ENCODE measurements at regions not wholly inside any gene's neighbourhood (a gene's known extent, or its start where the extent isn't known, plus 50 kb on each side); places are given as distances from the start of the nearest gene placed in this dataset.
"Not testable (repeated sequence)": the region's sequence is repeated elsewhere in the genome, so short reads cannot be mapped to it uniquely, and the experiment has no call there.

DNA sequence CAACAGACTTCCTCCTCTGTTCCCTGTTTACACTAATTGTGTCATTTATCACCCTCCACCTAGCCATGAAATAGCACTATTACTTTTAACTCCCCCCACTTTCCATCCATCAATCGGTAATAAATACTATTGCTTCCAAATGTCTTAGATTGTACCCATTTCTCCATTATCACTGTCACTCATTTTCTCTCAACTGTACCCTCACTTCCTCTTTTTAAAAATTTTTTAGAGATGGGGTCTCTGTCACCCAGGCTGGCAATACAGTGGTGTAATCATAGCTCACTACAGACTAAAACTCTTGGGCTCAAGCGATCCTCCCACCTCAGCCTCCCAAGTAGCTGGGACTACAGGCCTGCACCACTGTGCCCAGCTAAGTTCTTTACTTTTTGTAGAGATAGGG is 123.5 kb upstream of the EGR2 start:
- H3K9me3 ChIP-seq (ENCODE audit: low read length), result no peaks in the 10 kb centered on the region
- no peak overlapping the region for H3K4me3 ChIP-seq (ENCODE audit: low read length)
- no peaks in the 10 kb centered on the region for H3K27me3 ChIP-seq (ENCODE audit: insufficient read depth, low read length)
- no peak overlapping the region for H2AFZ ChIP-seq (ENCODE audit: low read depth, low read length)
- H3K36me3 ChIP-seq (ENCODE audit: insufficient read depth, low read length), result no peaks in the 10 kb centered on the region
- H3K4me1 ChIP-seq (ENCODE audit: insufficient read depth, low read length), result no peaks in the 10 kb centered on the region

DNA sequence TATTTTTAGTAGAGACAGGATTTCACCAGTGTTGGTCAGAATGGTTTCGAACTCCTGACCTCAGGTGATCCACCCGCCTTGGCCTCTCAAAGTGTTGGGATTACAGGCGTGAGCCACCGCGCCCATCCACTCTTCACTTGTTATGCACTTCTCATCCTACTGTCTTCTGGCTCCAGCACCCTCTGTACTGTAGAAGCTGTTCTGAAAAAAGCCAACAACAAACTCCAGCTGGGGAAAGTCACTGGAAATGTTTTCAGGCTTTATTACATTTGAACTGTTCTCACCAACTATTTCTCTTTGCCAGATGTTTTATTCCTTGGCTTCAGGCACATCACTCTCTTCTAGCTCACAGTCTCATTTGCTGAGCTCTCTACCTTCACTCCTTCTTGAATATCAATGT is 122.5 kb upstream of the EGR2 start:
- Histone ChIP-seq H3K4me1 (ENCODE audit: insufficient read depth, low read length) (no peaks in the 10 kb centered on the region), H3K36me3 (ENCODE audit: insufficient read depth, low read length) (no peaks in the 10 kb centered on the region)

DNA sequence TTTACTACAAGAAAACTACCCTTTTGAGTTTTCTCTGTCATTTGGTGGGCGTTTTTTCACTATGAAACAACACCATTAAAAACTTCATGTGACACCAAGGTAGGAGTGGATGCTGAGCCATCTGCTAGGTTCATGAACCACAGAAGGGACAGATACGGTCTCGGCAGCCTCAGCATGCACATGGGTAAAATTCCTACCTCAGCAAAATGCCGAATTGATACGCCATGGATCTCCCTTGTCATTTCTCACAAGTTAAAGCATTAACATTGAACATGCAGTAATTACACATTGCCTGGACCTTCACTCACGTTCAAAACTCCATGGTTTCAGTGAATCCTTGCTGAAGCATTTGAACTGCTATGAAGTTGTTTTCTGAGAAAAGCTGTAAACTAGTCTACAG is 121.5 kb upstream of the EGR2 start:
- H3K4me3 ChIP-seq (ENCODE audit: low read length), result no peak overlapping the region
- H3K9me3 ChIP-seq (ENCODE audit: low read length), result no peaks in the 10 kb centered on the region
- H3K27me3 ChIP-seq (ENCODE audit: insufficient read depth, low read length), result no peaks in the 10 kb centered on the region
- H3K4me1 ChIP-seq (ENCODE audit: insufficient read depth, low read length), result no peaks in the 10 kb centered on the region
- H2AFZ ChIP-seq (ENCODE audit: low read depth, low read length), result no peak overlapping the region
- H3K36me3 ChIP-seq (ENCODE audit: insufficient read depth, low read length), result no peaks in the 10 kb centered on the region

More for the DNA sequence above, 122.5 kb upstream of the EGR2 start:
- H3K27me3 ChIP-seq (ENCODE audit: insufficient read depth, low read length), result no peaks in the 10 kb centered on the region
- H3K9me3 ChIP-seq (ENCODE audit: low read length), result no peaks in the 10 kb centered on the region
- no peak overlapping the region for H2AFZ ChIP-seq (ENCODE audit: low read depth, low read length)
- H3K4me3 ChIP-seq (ENCODE audit: low read length), result no peak overlapping the region

DNA sequence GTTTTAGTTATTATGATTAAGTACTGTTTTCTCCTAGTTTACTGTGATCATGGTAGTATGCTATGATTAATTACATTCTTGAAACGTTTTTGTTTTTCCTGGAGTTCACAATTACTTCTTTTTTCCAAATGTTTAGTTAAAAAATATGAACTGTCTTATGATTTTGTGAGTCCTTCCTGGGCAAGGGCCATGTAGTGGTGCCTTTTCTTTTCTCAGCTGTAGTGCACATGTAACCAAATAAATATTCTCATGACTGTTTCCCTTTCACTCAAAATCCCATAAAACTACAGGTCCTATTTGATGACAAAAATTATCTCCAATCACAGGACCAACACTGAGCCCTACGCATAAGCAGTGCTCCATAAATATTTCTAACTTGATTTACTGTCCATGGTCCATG is 118.9 kb upstream of the EGR2 start:
- H3K4me1 ChIP-seq (ENCODE audit: insufficient read depth, low read length), result no peaks in the 10 kb centered on the region
- H2AFZ ChIP-seq (ENCODE audit: low read depth, low read length), result no peak overlapping the region
- no peaks in the 10 kb centered on the region for H3K36me3 ChIP-seq (ENCODE audit: insufficient read depth, low read length)
- H3K9me3 ChIP-seq (ENCODE audit: low read length), result no peaks in the 10 kb centered on the region
- H3K27me3 ChIP-seq (ENCODE audit: insufficient read depth, low read length), result no peaks in the 10 kb centered on the region
- H3K4me3 ChIP-seq (ENCODE audit: low read length), result no peak overlapping the region

DNA sequence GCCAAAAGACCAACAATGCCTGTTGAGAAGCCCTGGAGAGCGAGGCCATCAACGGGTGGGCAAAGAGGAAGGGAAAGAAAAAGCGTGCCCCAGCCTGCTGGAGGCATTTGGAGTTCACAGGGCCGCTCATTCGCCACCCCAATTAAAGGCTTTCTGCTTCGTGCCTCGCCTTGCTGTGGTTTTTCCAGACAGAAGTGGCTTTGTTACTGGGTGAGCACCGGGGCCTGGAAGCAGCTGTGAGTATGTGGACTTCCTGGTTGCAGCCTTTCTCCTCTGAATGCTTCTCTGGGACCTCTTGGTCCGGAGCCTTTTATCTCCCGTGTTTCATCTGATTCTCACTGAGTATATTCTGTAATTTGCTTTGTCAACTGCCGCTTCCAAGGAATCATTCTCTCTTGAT is 118.1 kb upstream of the EGR2 start:
- no peak overlapping the region for H2AFZ ChIP-seq (ENCODE audit: low read depth, low read length)
- H3K36me3 ChIP-seq (ENCODE audit: insufficient read depth, low read length), result no peaks in the 10 kb centered on the region
- H3K4me3 ChIP-seq (ENCODE audit: low read length), result no peak overlapping the region
- H3K27me3 ChIP-seq (ENCODE audit: insufficient read depth, low read length), result no peaks in the 10 kb centered on the region
- no peaks in the 10 kb centered on the region for H3K9me3 ChIP-seq (ENCODE audit: low read length)
- H3K4me1 ChIP-seq (ENCODE audit: insufficient read depth, low read length), result no peaks in the 10 kb centered on the region

DNA sequence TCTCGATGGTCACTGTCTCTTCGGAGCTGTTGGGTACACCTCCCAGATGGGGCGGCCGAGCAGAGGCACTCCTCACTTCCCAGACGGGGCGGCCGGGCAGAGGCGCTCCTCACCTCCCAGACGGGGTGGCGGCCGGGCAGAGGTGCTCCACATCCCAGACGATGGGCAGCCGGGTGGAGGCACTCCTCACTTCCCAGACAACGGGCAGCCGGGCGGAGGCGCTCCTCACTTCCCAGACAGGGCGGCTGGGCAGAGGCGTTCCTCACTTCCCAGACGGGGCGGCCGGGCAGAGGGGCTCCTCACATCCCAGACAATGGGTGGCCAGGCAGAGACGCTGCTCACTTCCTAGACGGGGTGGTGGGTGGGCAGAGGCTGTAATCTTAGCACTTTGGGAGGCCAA is 112.6 kb upstream of the EGR2 start:
- H2AFZ ChIP-seq (ENCODE audit: low read depth, low read length); H3K4me3 ChIP-seq (ENCODE audit: low read length); H3K4me1 ChIP-seq (ENCODE audit: insufficient read depth, low read length); H3K36me3 ChIP-seq (ENCODE audit: insufficient read depth, low read length); H3K27me3 ChIP-seq (ENCODE audit: insufficient read depth, low read length); H3K9me3 ChIP-seq (ENCODE audit: low read length): not testable (repeated sequence)

DNA sequence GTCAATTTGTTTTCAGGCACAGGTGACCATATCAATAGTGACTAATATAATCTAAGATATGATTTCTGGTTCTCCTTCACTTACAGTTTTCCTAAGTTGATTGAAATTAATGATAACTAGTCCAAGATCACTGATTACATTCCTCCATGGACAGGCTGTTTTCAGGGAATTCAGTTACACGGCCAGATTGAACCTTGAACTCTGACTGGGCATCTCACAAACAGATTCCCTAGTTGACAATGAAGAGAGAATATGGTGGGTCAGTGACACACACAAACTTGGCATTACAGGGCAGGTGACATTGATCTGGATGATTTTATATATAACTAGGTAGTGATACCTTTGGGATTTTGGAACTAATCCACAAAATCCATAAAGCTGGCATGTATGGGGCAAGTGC is 110.2 kb upstream of the EGR2 start:
- H3K4me3 ChIP-seq (ENCODE audit: low read length), result no peak overlapping the region
- no peaks in the 10 kb centered on the region for H3K9me3 ChIP-seq (ENCODE audit: low read length)
- no peak overlapping the region for H2AFZ ChIP-seq (ENCODE audit: low read depth, low read length)
- no peaks in the 10 kb centered on the region for H3K27me3 ChIP-seq (ENCODE audit: insufficient read depth, low read length)
- H3K36me3 ChIP-seq (ENCODE audit: insufficient read depth, low read length), result no peaks in the 10 kb centered on the region
- H3K4me1 ChIP-seq (ENCODE audit: insufficient read depth, low read length), result no peaks in the 10 kb centered on the region

DNA sequence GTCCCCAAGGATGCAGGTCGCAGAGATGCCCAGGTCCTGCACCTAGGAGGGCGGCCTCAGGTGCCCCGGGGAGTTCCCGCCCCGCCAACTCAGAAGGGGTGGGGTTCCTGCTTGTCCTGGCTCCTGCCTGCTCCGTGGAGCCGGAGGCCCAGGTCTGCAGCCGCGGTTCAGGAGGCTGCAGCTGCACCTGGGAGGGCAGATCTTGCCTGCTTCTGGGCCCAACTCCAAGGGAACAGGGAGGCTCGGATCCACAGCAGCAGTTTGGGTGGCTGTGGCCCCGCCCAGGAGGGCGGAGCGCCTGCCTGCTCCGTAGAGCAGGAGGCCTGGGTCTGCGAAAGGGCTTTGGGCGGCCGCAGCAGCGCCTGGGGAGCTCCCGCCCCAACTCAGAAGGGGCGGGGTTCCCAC is 108.2 kb upstream of the EGR2 start:
- no peaks in the 10 kb centered on the region for H3K27me3 ChIP-seq (ENCODE audit: insufficient read depth, low read length)
- H3K4me1 ChIP-seq (ENCODE audit: insufficient read depth, low read length), result no peaks in the 10 kb centered on the region
- no peaks in the 10 kb centered on the region for H3K9me3 ChIP-seq (ENCODE audit: low read length)
- H2AFZ ChIP-seq (ENCODE audit: low read depth, low read length), result no peak overlapping the region
- H3K36me3 ChIP-seq (ENCODE audit: insufficient read depth, low read length), result no peaks in the 10 kb centered on the region
- no peak overlapping the region for H3K4me3 ChIP-seq (ENCODE audit: low read length)

DNA sequence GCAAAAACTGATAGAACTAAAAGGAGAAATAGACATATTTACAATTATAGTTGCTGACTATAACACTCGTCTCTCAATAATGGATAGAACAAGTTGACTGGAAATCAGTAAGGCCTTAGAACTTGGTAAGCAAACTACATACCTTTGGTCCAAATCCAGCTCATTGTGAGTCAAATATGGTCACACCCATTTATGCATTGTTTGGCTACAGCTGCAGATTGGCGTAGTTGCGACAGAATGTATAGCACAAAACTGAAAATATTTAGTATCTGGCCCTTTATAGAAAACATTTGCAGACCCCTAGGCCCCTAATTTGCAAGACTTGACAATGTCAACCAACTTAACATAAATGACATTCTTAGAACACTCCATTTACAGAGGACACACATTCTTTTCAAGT is 103.6 kb upstream of the EGR2 start:
- Histone ChIP-seq H2AFZ (ENCODE audit: low read depth, low read length) (no peak overlapping the region), H3K4me3 (ENCODE audit: low read length) (no peak overlapping the region), H3K36me3 (ENCODE audit: insufficient read depth, low read length) (no peaks in the 10 kb centered on the region), H3K9me3 (ENCODE audit: low read length) (no peaks in the 10 kb centered on the region), H3K4me1 (ENCODE audit: insufficient read depth, low read length) (no peaks in the 10 kb centered on the region), H3K27me3 (ENCODE audit: insufficient read depth, low read length) (no peaks in the 10 kb centered on the region)

DNA sequence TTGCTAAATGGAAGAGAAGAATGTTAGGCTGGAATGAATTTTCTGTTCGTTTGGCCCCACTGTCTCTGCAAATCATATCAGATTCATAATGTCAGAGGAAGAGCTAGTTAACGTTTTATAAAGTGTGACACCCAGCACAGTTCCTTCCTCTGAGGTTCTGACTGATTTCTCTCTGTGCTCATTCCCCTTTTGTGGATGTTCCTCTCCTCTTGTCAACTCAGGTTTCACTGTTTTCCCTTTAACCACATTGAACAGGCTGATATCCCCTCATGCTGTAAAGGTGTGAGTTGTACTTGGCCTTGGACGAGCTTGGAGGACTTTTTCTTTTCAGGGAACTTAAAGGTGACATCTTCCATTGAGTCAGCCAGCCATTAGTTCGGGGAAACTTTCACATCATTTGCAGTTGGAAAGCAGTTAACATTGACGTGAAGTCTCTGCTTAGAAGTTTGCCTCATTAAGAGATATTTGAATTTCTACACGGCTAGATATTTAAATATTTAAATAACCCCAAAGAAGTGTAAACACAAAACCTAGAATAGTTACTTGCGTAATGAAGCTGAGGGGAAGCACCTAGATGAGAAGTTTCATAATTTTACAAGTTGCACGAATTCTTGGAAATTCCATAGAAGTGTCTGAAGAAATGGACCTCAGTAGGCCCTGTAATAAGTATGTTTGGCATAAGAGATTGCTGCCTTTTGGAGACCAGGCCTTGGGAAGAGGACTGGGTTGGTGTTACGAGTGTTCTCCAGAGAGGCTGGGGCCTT is 101.5 kb upstream of the EGR2 start:
- Histone ChIP-seq H3K27me3 (ENCODE audit: insufficient read depth, low read length) (no peaks in the 10 kb centered on the region), H3K4me1 (ENCODE audit: insufficient read depth, low read length) (no peaks in the 10 kb centered on the region), H3K4me3 (ENCODE audit: low read length) (no peak overlapping the region)

DNA sequence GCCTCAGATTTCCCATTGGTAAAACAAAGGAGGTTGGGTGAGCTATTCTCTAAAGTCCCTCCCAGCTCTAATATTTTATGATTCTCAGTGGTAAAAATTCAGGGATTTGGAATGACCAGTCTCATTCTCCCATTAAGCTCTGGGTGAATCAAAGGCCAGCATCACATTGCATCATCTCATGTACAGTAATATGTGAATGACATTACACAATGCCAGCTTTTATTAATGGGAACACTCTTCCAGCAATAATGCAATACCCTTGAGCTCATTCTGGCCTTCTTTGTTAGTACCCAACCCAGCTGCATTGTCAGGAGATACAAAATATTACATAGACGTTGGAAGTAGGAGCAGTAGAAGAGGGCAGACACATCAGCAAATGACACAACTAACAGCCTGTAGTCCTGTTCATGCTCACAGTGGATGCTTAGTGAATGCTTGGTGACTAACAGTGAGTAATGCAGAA is 100.0 kb upstream of the EGR2 start:
- H3K36me3 ChIP-seq (ENCODE audit: insufficient read depth, low read length), result no peaks in the 10 kb centered on the region
- H3K9me3 ChIP-seq (ENCODE audit: low read length), result no peaks in the 10 kb centered on the region
- peaks cover 7% of the 10 kb centered on the region for H3K4me1 ChIP-seq (ENCODE audit: insufficient read depth, low read length)
- H3K4me3 ChIP-seq (ENCODE audit: low read length), result no peak overlapping the region
- H2AFZ ChIP-seq (ENCODE audit: low read depth, low read length), result no peak overlapping the region
- H3K27me3 ChIP-seq (ENCODE audit: insufficient read depth, low read length), result no peaks in the 10 kb centered on the region

More for the DNA sequence above, 101.5 kb upstream of the EGR2 start:
- Histone ChIP-seq H3K36me3 (ENCODE audit: insufficient read depth, low read length) (no peaks in the 10 kb centered on the region), H2AFZ (ENCODE audit: low read depth, low read length) (no peak overlapping the region), H3K9me3 (ENCODE audit: low read length) (no peaks in the 10 kb centered on the region)

DNA sequence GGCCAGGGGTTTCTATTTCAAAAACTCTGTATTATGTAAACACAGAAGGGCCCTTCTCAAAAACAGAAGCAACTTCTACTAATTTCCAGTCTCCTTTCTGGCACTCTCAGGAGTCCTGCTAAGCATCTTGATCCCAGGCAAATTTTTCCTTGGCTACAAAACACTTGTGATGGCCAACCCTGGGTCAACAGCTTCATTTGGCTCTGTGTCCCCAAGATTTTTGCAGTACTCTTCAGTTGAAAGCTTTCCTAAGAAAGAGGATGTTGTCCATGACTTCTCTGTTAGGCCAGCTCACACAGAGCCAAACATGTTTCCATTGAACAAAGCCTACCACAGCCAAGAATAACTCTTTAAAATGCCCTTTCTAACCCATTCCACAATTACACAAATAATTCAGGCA is 99.0 kb upstream of the EGR2 start:
- Histone ChIP-seq H3K9me3 (ENCODE audit: low read length) (no peaks in the 10 kb centered on the region), H3K4me3 (ENCODE audit: low read length) (no peak overlapping the region), H3K36me3 (ENCODE audit: insufficient read depth, low read length) (no peaks in the 10 kb centered on the region), H2AFZ (ENCODE audit: low read depth, low read length) (no peak overlapping the region), H3K27me3 (ENCODE audit: insufficient read depth, low read length) (no peaks in the 10 kb centered on the region), H3K4me1 (ENCODE audit: insufficient read depth, low read length) (peaks cover 9% of the 10 kb centered on the region)

DNA sequence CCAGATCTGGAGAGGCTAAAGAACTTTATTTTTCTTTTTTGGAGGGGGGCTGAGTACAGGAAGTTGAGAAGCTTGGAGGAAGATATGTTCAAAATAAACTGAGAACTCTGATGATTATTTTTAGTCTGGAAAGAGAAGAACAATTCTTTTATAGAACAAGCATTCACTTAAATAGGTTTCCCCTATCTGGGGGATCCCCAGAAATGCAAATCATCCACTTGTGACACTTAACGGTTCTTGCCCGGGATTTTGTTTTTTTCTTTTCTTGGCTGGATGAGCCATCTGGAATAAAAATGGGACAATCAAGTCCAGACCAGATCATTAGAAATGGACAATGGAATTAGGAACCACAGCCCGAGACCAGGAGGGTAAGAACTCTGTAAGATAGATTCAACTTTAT is 95.9 kb upstream of the EGR2 start:
- Histone ChIP-seq H3K4me3 (ENCODE audit: low read length) (no peak overlapping the region), H3K4me1 (ENCODE audit: insufficient read depth, low read length) (peaks cover 9% of the 10 kb centered on the region), H2AFZ (ENCODE audit: low read depth, low read length) (peak overlapping the region; percentile 74)

More for the DNA sequence above, 95.9 kb upstream of the EGR2 start:
- Histone ChIP-seq H3K27me3 (ENCODE audit: insufficient read depth, low read length) (no peaks in the 10 kb centered on the region), H3K9me3 (ENCODE audit: low read length) (no peaks in the 10 kb centered on the region), H3K36me3 (ENCODE audit: insufficient read depth, low read length) (no peaks in the 10 kb centered on the region)
